SH-SY5Y (cell line): ENCODE measurements at regions not wholly inside any gene's neighbourhood (a gene's known extent, or its start where the extent isn't known, plus 50 kb on each side); places are given as distances from the start of the nearest gene placed in this dataset.

ENCODE experiments used
- GATA2 ChIP-seq: IDR thresholded peaks from 2 replicates; pipeline ENCODE4 v1.6.1; 2011; ENCODE audit warnings: mild to moderate bottlenecking, low read depth, low read length
- GATA3 ChIP-seq: IDR thresholded peaks from 2 replicates; pipeline ENCODE4 v1.6.1; 2011; ENCODE audit warnings: low read depth, mild to moderate bottlenecking, low read length, moderate library complexity

GRCh38 chrX:13175056-13175455 lies 130.6 kb upstream of the FAM9C start:
- TF ChIP-seq GATA2 = no peak

- TF ChIP-seq GATA3 (no peak), GATA2 (no peak)
Observed at GRCh38 chrX:13170966-13171558, 126.6 kb upstream of the FAM9C start.

GRCh38 chrX:13169684-13170083 lies 125.3 kb upstream of the FAM9C start:
- no peak for TF ChIP-seq GATA3
- TF ChIP-seq GATA2 = no peak

GRCh38 chrX:13168269-13168668 lies 123.8 kb upstream of the FAM9C start:
- TF ChIP-seq GATA2 (no peak), GATA3 (no peak)

- peak; percentile 62 for TF ChIP-seq GATA2
- peak; percentile 41; the same call in 1 of the 2 replicates for TF ChIP-seq GATA3
Observed at GRCh38 chrX:13167481-13168231, 123.2 kb upstream of the FAM9C start.

GRCh38 chrX:13165266-13166189 lies 121.1 kb upstream of the FAM9C start:
- TF ChIP-seq GATA2 (no peak), GATA3 (no peak)

GRCh38 chrX:13164611-13165010 lies 120.2 kb upstream of the FAM9C start:
- TF ChIP-seq GATA3 (no peak), GATA2 (no peak)

GRCh38 chrX:13162772-13163410 lies 118.5 kb upstream of the FAM9C start:
- TF ChIP-seq GATA2 (no peak), GATA3 (no peak)

- TF ChIP-seq GATA2 (no peak), GATA3 (no peak)
Observed at GRCh38 chrX:13159886-13160285, 115.5 kb upstream of the FAM9C start.

GRCh38 chrX:13158911-13159310 lies 114.5 kb upstream of the FAM9C start:
- TF ChIP-seq GATA2 (no peak), GATA3 (no peak)

- TF ChIP-seq GATA3 (no peak), GATA2 (no peak)
Observed at GRCh38 chrX:13153796-13154195, 109.4 kb upstream of the FAM9C start.

GRCh38 chrX:13152518-13153185 lies 108.2 kb upstream of the FAM9C start:
- TF ChIP-seq GATA3 (no peak), GATA2 (no peak)

- TF ChIP-seq GATA3 (no peak), GATA2 (no peak)
Observed at GRCh38 chrX:13151828-13152517, 107.6 kb upstream of the FAM9C start.
